SK-N-SH treated with all-trans-retinoic acid at 6 μM for 48 hours (cell line): ENCODE measurements at regions not wholly inside any gene's neighbourhood (a gene's known extent, or its start where the extent isn't known, plus 50 kb on each side); places are given as distances from the start of the nearest gene placed in this dataset.

ENCODE experiments used
- PPARA ChIP-seq: fragments of 250-450 bp; sonication (Bioruptor Pico); IDR thresholded peaks from 2 replicates; pipeline ENCODE4 v1.5.0; 2020; ENCODE audit warnings: mild to moderate bottlenecking, borderline replicate concordance
- ZC3H10 ChIP-seq: fragments of 250-450 bp; sonication (Bioruptor Pico); IDR thresholded peaks from 2 replicates; pipeline ENCODE4 v1.5.1; 2021; ENCODE audit warnings: mild to moderate bottlenecking, moderate library complexity
- ZFP3 ChIP-seq: fragments of 250-450 bp; sonication (Bioruptor Pico); IDR thresholded peaks from 2 replicates; pipeline ENCODE4 v1.5.0; 2020; ENCODE audit warnings: mild to moderate bottlenecking, moderate library complexity
- TF ChIP-seq, protein P1 (sequence below): fragments of 250-450 bp; sonication (Bioruptor Pico); IDR thresholded peaks from 2 replicates; pipeline ENCODE4 v1.8.0; 2020; ENCODE audit warnings: mild to moderate bottlenecking, moderate library complexity, borderline replicate concordance

DNA sequence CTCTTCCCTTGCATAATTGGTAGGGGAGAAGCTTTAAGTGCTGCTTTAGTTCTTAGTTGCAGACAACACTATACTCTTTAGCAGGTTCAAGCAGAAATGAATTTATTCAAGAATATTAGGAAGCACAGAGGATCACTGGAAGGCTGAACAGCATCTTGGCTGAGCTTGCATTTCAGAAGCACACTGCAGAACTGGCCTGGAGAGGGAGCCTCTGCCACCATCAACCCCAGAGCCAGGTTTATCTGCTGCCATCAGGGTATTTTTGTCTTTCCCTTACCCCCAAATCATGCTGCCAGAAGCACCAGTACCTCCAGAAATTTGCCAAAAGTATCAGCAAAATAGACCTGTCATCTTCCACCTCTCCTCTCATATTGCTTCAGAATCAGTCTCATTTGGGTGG lies 440.7 kb downstream of the DMAC1 start:
- no peak for TF ChIP-seq ZC3H10
- TF ChIP-seq PPARA (CRISPR knock-in tag) = no peak
- no peak for TF ChIP-seq ZFP3 (CRISPR knock-in tag)
- TF ChIP-seq, protein P1, sequence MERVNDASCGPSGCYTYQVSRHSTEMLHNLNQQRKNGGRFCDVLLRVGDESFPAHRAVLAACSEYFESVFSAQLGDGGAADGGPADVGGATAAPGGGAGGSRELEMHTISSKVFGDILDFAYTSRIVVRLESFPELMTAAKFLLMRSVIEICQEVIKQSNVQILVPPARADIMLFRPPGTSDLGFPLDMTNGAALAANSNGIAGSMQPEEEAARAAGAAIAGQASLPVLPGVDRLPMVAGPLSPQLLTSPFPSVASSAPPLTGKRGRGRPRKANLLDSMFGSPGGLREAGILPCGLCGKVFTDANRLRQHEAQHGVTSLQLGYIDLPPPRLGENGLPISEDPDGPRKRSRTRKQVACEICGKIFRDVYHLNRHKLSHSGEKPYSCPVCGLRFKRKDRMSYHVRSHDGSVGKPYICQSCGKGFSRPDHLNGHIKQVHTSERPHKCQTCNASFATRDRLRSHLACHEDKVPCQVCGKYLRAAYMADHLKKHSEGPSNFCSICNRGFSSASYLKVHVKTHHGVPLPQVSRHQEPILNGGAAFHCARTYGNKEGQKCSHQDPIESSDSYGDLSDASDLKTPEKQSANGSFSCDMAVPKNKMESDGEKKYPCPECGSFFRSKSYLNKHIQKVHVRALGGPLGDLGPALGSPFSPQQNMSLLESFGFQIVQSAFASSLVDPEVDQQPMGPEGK (CRISPR knock-in tag) = no peak
